Activated naive CD4-positive, alpha-beta T cell (primary cell): ENCODE measurements at regions not wholly inside any gene's neighbourhood (a gene's known extent, or its start where the extent isn't known, plus 50 kb on each side); places are given as distances from the start of the nearest gene placed in this dataset.

ENCODE experiments used
- DNase-seq, 4 experiments: peaks; one replicate each; lab custom pipeline; 2025; lab: John Stamatoyannopoulos, UW

DNA sequence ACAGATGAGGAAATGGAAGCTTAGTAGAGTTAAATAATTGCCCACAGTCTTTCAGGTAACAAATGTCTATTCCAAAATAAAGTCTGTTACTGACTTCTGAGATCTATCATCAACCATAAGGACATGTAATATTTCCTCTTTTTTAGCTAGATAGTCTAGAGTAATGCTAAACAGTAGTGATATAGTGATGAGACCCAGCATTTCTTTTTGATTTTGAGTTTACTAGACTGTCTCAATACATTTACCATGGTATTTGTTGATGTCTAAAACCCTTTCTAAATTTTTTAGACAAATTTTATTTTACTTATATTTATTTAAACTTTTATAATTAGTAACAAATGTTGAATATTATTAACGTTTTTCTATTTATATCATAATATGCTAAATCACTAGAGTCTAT lies 465.1 kb upstream of the SLIT2 start:
- no peak for DNase-seq

DNA sequence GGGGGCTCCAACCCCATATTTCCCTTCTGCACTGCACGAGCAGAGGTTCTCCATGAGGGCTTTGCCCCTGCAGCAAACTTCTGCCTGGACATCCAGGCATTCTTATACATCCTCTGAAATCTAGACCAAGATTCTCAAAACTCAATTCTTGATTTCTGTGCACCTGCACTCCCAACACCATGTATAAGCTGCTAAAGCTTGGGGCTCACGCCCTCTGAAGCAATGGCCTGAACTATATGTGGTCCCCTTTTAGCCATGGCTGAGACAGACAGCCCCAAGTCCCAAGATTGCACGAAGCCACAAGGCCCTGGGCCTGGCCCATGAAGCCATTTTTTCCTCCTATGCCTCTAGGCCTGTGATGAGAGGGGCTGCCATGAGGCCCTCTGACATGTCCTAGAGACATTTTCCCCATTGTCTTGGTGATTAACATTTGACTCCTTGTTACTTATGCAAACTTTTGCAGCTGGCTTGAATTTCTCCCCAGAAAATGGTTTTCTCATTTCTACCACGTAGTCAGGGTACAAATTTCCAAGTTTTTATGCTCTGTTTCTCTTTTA lies 468.0 kb upstream of the SLIT2 start:
- DNase-seq, result no peak

DNA sequence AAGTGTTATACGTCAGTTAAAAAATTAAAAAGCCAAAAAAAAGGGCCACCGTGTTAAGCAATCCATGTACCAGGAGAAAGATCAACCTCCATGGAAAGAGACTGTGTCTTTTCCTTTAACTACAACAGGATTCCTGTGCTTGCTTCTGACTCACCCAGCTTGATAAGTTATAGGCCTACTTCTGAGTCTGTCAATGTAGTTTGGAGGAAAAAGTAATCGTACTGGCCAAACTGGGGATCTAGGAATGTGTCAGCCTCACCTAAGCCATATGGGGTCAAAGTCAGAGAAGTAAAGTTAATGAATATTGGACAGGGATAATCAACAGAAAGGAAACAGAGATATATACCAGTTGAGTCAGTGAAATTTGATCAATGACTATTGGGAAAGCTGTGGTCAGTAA lies 470.8 kb upstream of the SLIT2 start:
- no peak for DNase-seq

DNA sequence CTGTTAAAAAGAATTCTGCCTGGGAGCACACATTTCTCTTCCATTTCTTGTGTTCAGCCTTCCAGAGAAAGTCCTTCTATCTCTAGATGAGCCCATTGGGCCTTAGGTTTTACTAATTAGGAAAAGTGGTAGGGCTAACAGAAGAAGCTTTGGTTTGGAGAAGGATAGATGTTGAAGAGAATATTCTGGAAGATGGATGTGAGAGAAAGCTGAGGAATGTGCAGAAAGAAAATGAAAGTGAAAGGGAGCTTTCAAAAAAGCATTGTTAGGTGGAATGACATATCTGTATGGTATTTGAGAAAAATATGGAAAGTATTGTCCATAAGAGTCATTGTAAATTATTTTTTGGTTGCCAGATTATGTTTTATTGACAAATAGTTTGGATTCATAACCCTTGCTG lies 474.8 kb upstream of the SLIT2 start:
- DNase-seq, result no peak

DNA sequence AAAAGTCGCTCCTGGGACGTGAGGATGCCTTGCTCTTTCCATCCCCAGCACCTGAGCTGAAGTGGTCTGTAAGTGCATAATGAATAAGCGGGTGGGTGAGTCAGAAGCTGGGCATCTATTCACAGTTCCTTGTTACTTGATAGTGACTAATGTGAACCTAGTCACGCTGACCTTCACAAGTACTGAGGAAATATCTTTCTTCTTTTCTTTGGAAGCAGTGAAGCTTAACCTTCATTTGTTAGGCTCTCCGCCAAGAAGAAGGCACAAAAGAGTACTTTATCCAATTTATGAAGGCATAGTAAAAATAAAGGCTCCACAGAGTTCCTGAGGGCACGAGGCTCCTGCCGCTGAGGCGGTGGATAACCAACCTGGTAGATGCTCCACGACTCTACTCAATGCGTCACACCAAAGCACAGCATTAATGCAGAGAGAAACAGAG lies 475.7 kb upstream of the SLIT2 start:
- no peak for DNase-seq

DNA sequence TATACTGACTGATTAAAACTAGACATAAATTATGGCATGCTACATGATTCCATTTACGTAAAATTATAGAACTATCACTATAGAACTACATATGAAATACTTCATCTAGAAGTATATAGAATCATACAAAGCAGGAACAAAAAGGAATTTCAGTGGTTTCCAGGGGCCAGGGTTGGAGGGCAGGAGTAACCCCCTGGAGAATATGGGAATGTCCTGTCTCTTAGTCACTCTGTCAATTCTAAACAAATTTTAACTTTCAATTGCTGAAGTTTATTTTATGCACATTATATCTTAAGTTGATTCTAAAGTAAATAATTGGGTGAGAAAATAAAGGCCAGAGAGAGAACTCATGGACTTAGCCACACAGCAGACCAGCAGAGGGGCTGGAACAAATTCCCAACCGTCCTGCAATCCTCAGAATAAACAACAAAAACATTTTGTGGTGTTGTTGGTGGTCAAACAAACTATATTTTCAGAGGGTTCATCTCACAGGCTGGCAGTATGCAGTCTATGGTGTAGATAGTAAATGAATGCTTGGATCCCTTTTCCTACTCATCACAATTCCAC lies 476.9 kb upstream of the SLIT2 start:
- DNase-seq, result no peak

DNA sequence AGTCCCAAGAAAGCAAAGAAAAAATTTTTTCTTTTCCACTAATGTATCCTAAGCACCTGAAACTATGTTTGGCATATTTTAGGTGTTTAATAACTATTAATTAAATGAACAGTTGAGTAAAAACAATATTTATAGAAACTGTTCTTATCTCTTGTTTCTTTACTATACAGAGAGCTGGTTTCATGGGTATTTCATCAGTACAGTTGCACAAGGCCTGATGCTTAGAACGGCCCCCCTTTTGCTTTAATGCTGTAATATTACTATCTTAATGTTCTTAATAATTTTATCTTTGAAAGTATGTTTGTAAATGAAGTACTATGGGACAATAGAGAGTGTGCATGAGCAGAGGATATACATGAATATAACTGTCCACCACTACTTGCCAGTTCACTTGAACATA lies 479.1 kb upstream of the SLIT2 start:
- DNase-seq, result no peak

DNA sequence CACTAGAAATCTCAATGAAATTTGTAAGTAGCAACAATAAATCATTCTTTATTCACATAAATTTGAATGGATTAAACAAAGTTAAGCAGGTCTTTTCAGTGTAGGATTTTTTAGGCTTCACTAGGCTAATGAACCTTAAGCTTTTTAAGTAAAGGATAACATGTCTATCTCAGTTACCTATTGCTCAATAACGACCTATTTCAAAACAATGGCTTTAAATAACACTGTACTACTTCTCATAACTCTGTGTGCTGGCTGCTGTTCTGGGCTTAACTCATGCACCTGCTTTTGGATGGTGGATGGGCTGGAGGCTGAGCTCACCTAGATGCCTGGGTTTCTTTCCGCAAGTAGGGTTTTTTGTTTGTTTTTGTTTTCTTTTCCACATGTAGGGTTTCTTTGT lies 495.0 kb upstream of the SLIT2 start:
- no peak for DNase-seq

DNA sequence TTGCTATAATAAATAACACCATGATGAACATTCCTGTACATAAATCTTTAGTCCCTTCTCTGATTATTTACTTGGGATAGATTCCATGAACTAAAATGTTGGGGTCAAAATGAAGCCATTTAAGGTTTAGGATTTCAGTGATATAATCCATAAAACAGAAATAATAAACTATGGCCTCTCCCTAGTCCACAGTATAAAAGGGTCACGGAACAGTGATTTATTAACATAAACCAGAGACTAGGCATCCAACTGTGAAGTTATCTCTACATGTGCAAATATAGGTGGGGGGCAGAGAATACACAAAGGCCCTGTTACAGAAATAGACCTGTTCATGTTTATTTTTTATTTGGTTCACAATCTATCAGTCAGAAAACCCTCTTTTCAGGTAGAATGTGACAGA lies 499.1 kb upstream of the SLIT2 start:
- no peak for DNase-seq

DNA sequence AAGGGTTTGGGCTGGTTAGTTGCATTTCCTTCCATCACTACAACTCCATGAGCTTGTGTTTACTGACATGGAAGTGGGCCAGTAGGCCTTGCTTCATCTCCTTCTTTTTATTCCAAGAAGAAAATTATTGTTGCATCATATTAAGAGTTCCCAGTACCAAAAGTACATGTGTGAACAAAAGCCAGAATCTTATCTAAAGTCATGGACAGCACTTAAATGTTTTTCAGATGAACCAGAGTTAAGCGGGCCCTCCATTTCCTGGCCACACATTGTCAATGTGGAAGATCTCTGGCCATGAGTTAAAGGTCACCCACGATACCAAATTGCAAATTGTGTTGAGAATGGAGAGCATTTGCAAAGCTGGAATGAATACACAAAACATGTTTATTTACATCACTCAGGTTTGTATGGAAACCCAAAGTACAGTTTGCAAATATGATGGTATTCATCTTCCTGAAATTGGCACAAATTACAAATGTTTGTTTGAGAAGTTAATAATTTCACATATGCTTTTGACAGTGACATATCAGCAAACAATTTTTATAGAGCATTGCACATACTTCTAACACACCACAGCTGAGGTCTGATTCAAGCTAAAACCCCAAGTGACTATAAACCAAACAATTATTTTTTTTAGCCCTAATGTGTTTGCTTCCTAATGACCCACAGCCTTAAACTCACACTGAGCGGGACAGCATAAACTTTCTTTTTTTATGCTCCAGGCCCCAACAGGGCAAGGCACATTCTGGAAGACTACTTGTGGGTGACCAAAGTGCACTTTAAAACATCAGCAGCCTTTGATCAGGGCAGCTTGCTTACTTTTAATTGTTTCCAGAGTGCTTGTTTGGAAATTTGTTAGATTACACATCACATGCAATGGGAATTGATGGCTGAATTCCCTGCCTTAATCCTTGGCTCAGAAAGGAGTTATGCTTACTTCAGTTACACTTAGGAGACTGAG lies 502.9 kb upstream of the SLIT2 start:
- DNase-seq, result no peak

DNA sequence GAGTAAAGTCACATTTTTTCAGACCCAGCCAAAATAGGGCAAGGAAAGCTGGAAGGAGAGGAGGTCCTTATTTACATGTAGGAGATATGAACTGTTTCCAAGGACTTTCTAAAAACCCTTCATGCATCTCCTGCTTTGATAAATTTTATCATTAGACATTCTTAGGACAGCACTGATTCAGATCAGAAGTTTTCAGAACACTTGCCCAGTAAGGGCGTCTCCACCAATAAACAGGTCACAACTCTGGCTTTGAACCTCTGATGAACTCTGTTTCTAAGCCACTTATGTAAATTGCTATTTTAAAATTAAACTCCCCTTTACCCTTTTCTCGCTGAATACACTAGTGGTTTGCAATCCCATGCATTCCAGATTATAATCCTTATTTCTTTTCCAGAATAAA lies 505.3 kb upstream of the SLIT2 start:
- DNase-seq, result no peak

DNA sequence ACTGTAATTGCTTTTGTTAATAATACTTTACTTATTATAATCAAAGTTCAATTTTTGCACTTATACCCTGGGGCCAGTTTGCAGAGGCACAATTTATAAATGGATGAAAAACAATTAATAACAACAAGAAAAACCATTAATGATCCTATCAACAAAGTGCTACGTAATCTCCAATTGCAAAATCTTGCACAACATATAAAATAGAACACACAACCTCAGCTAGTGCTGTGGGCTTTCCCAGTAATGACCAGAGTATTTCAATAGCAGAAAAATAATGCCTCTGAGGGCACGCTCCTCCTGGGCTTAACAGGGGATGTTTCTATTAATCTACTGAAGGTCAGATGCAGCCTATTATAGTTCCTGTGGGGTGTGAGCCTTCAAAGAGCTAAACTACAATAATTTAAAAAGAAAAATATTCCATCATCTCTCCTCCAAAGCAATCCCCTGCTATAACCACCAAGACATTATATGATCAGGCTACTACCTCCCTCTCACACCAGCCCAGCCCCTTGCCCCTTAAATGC lies 508.5 kb upstream of the SLIT2 start:
- DNase-seq, result no peak

DNA sequence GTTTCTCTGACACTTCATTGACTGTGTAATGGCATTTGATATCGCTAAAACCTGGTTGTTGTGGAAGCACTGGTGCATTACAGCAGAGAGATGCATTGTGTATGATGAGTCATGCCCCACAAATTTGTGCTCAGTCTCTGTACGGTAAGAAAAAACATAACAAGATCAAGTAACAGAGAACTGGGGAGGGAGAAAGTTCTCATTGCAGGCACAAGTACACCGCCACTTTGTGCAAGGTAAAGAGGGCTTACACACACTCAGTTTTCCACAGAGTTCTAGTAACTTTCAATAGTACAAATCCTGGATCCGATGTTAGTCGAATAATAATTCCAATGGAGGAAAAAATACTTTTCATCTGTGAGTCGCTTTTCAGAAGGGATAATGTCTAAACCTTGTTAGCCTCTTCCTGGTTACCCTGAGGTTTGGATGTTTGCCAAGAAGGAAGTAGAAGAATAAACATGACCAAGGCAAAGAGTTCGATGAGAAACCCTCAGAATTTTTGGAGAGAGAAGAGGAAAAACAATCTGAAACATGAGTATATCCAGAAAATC lies 512.5 kb upstream of the SLIT2 start:
- no peak for DNase-seq

DNA sequence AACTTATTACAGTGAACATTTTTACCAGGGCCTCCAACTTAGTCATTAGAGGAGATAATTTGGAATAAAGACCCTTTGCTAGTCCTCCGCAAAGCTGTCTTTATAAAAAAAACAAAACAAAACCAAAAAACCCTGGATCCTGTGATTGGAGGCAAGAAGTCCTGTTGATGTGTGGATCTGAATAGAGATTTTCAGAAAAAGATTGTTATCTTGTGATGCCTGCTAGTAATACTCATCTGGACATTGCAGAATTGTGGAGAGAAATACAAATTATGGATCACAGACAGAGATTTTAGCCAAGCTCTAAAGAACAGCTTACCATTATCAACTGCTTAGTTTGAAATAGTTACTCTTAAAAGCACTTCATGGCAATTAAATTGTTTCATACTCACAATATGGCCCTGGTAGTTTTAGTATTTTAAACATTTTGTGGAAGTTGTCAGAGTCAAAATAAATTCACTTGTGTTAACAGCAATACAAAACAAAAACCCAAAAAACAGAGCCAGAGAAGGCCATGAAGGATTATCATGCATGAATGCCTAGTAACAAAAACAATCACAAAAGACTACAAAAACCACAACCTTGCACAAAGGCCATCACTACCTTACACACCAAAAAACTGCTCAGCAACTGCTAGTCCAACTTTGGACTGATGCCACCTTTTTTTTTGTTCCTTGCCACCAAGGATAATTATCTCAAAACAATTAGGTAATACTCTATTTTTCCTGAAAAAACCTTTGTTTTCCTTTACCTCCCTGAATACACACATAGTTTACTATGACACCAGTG lies 514.5 kb upstream of the SLIT2 start:
- DNase-seq, result no peak

DNA sequence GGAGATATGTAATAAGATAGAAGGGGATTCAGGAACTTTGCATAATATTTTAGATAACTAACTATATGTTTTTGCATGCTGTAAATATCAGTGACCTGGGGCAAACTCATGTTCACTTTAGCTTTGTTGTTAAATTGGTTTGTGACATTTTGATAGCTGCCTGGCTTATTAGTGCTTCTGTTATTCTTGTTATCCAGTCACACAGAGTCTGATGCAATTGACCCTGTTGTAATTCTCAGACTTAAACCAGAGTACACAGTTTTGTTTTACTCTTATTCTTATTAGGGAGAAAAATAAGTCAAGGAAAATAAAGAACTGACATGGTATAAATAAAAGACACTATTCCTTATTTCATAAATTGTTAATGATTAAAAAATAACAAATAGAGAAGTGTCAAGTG lies 516.7 kb upstream of the SLIT2 start:
- DNase-seq, result no peak

DNA sequence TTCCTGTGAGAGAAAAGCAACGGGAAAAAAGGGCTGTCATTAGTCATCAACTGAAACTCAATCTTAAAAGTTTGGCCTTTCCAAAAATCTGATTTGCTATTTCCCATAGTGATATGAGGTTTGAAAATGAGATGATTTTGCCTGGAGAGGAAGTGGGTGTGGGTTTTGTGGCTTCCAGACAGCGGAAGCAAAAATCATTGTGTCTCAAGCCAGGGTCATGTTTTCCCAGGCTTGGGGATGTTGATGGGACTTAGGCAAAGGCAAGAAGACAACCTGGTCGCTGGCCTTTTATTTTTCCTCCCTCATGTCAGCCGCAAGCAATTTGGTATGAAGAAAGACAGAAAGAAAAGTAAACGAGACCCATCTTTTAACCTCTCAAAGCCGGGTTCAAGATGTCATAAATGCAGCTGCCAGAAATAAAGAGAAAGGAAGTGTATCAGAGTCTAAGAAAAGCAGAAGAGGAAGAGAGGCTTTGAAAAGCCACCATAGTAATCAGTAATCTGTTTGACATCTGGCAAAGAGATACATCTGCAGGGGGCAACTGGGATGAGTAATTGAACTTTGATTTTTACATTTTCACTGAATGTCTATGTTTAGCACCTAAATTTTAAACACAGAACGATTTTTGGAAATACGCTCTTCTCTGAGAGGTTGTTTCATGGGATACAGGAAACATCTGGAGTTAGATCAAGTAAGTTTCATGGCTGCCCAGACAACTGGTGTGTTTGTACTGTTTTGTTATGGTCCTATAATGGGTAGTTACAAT lies 521.6 kb upstream of the SLIT2 start:
- no peak for DNase-seq

DNA sequence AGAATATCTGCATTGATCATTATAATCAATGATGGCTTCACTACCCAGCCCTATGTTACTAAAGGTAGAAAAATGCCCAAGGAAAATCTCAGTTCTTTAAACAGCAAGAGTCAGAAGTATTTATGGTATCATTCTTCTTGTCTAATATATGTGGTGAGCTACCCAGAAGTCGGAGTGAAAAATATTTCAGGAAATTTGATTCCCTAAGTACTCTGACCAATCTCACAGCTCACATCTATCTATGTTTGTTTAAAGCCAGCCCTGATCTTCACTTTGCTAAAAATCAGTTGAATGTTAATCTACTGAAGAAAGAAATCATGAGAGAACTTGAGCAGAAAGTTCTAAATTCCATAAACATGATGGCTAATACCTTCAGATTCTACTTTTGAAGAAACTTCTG lies 522.9 kb upstream of the SLIT2 start:
- no peak for DNase-seq

DNA sequence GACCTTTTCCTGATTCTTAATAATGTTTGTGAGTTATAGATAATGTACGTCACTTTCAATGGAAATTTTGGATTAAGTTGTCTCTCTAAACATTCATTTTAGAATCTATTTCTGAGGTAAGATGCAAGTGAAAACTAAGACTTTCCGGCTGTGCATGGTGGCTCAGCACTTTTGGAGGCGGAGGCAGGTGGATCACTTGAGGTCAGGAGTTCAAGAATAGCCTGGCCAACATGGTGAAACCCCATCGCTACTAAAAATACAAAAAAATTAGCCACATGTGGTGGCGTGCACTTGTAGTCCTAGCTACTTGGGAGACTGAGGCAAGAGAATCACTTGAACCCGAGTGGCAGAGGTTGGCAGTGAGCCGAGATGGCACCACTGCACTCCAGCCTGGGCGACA lies 524.6 kb upstream of the SLIT2 start:
- DNase-seq, result no peak

DNA sequence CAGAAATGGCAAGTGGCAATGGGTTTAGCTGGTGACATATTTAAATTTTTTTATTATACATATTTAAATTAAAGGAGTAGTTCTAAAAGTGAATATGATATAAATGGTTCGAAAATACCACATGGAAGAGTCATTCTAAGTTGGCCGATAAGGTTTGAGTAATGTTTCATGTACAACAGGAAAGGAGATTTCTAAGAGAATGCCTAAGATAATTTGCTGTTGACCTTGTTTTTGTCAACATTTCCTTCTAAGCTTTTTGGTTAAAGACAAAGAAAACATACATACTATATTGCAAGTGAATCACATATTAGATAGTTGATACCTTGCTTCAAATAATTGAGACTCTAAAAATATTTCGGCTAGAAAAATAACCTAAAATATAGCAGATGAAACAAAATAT lies 526.6 kb upstream of the SLIT2 start:
- no peak for DNase-seq

DNA sequence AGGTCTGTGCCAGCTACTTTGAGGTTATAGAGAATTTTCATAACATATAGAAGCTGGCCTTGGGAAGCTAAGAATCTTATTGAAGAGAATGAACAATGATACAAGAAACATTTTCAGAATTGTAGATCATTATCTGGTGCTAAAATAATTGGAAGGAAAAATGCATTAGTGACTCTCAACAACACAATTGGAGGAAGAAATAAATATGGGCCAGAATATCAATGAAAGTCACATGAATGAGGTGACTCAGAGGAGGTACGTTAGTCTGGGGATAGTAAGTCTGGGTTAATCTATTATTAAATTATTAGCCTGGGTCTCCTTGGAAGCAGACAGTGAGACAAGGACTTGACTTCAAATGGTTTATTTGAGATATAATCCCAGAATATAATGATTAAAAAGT lies 529.3 kb upstream of the SLIT2 start:
- DNase-seq, result no peak

DNA sequence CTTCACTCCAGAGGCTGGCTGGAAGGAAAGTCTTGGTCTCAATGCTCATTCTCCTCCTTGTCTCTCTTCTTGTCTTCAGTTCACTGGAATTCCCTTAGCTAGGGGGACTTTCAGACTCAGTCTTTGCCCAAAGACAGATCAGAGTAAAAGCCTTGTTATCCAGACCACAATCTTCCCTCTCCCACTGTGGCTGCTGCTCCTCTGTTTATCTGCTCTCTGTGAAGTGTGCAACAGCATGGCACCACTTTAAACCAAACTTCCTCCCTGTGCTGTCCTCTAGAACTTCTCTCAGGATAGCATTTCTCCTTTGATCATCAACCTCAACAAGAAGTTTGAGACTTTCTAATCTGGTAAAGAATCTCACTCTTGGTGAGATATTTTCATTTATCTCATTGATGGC lies 530.1 kb upstream of the SLIT2 start:
- DNase-seq, result no peak
